ENCODE measurements at regions not wholly inside any gene's neighbourhood (a gene's known extent, or its start where the extent isn't known, plus 50 kb on each side); places are given as distances from the start of the nearest gene placed in this dataset.

- no peak for TF ChIP-seq CTCF (IDR thresholded peaks at IDR 0.05 in 2 of 3, conservative IDR thresholded peaks at IDR 0.05 in 1 of 3; ENCODE audit: borderline replicate concordance in 1 of 3, insufficient read depth in 1 of 3, low read depth in 2 of 3, low read length in 2 of 3)
- no peak for TF ChIP-seq ATF3 (IDR thresholded peaks at IDR 0.05)
Measured at GRCh38 chr19:30256496-30256850, 115.7 kb upstream of the ZNF536 start.
